COLO668 (cell line): ENCODE measurements at regions not wholly inside any gene's neighbourhood (a gene's known extent, or its start where the extent isn't known, plus 50 kb on each side); places are given as distances from the start of the nearest gene placed in this dataset.

Source experiments
- DNase-seq: peaks from one replicate; lab custom pipeline; 2025; ENCODE audit not compliant: unreplicated experiment; lab: John Stamatoyannopoulos, UW

DNA sequence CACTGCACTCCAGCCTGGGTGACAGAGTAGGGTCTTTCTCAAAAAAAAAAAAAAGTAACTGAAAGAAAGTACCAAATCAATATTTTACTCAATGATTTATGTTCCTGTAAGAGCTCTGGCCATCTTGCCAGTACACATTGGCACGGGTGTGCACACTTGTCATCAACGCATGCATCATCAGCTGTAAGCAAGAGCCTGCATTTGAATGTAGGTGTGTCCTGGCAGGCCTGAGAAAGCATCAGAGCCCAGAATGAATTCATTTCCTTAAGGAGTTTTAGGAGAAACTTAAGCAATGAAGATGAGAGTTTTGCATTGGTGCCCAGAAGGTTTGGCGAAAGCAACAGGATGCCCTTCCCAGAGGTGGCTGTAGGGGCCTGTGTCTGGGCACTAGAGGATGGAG lies 88.5 kb upstream of the FZD10 start:
- no peak for DNase-seq

DNA sequence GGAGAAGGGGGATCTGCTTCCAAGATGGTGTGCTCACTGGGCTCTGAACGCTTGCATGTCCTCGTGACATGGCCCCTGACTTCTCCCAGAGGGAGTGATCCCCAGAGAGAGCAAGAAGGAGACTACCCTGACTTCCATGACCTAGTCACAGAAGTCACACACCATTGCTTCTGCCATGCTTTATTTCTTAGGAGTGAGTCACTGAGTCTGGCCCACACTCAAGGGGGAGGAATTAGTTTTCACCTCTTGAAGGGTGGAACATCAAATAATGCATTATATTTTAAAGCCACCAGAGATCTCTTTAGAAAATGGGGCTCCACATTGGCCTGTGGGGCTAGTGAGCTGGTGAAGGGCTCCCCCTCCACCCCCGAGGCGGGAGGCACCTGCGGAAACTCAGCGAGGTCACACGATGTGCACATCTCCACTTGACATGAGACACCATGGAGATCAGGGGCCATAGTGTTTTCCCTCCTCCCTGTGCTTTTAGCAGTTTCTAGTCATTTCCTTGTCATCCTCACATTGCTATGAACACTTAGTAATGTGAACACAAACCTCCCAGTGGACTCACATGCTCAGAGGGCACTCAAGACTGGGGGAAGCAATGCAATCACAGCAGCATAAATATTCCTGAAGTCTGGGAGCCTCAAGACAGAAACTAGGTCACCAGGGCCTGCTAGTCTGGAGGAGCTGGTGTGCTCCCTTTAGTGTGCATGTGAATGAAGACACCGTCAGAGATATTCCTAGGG lies 87.4 kb upstream of the FZD10 start:
- DNase-seq, result no peak

DNA sequence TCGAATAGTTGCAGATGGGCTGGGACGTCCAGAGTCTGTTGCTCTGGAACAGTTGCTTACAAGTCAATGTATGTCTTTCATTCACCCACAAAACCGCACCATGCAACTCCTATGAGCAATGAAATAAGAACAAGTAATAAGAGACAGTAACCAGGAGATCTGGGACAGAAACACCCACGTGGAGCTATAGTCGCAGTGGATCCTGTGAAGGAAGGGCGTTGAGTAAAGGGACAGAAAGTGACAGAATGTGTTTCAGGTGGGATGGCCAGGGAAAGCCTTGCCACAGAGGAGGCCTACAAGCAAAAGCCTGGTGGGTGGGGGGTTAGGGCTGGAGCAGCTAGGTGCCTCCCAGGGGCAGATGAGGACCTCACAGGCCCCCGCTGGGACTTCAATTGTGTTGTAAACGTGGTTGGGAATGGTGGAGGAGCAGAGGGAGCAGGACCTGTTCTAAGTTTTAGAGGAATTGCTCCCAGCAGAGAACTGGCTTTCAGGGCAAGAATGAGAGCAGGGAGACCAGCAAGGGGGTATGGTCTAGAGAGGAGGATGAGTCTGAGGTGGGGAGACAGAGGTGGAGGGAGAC lies 86.7 kb upstream of the FZD10 start:
- no peak for DNase-seq

DNA sequence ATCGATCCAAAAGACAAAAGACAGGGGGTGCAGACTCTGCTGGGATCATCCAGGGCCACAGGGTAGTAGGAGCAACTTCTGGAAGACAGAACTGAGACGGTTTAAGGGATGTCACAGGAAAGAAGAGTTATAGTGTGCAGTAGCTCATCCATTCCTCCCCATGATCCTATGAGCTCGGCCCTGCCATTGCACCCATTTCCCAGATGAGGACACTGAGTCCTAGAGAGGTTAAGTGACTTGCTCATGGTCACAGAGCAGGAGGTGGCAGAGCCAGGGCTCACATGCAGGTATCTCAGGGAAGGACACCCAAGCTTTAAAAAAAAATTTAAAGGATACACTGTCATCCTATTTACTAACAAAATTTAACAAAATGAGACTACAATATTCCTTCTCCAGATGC lies 86.1 kb upstream of the FZD10 start:
- no peak for DNase-seq

DNA sequence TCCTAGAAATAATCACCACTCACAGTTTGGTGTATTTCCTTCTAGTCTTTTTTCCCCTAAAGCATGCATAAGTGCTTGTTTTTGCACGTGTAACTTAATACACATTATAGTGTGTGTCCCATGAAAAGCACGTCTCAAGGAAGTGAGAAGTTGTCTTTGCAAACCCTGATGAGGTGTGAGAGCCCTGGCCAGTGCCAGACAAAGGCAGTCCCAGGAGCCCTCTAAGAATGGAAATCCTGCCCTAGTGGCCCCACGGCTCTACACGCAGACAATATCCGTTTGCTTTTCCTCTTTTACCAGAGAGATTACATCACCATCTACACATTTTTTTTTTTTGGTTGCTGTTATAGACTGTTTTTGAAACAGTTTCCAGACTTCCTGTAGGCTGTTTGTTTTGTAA lies 85.5 kb upstream of the FZD10 start:
- DNase-seq, result no peak

DNA sequence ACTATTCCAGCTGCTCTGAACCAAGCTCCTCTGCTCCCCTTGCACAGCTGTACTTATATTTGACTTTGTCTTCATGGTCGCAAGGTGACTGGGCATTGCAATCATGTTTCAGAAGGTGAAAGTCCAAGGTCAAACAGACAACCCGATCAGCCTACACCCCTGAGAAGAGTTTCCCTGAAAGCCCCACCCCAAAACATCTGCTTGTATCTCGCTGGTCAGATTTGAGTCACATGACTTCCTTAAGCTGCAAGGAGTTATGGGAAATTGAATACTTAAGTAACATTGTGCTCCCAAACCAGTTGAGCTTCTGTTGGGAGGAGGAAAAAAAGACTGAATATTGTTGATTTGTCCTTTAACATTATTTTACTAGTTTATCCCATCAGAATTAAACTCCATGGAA lies 83.4 kb upstream of the FZD10 start:
- DNase-seq, result no peak

DNA sequence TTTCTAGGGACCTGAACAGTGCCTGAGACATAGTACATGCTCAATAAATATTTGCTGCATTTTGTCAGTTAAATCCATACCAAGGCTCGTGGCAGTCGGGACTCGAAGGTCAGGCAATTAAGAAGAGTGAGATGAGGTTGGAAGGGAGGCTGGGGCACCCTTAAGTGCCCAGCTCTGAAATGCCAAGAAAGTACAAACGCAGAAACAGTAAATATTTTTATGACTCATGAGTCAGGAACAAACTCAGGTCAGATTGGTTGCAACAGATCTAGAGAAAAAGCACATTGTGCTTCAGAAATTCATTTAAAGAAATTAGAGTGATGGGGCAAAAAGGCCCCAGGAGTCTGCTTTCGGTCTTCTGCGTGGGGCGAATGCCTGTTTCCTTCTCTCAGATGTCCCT lies 83.0 kb upstream of the FZD10 start:
- no peak for DNase-seq

DNA sequence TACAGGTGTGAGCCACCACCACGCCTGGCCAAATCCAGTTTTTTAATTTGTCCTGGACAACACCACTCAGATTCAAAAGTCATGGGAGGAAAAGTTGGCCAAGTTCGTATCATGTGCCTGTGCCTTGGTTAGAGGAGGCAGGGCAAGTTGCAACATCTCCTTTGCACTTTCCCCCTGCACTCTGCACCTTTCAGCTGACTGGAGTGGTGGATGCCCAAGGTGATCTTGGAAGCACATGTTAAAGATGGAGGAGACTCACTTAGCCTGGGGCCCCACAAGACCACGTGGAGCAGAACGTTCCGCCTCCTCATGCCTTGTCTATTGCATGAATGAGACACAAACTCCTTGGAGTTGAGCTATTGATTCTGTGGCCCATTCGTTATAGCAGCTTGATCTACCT lies 82.1 kb upstream of the FZD10 start:
- no peak for DNase-seq

DNA sequence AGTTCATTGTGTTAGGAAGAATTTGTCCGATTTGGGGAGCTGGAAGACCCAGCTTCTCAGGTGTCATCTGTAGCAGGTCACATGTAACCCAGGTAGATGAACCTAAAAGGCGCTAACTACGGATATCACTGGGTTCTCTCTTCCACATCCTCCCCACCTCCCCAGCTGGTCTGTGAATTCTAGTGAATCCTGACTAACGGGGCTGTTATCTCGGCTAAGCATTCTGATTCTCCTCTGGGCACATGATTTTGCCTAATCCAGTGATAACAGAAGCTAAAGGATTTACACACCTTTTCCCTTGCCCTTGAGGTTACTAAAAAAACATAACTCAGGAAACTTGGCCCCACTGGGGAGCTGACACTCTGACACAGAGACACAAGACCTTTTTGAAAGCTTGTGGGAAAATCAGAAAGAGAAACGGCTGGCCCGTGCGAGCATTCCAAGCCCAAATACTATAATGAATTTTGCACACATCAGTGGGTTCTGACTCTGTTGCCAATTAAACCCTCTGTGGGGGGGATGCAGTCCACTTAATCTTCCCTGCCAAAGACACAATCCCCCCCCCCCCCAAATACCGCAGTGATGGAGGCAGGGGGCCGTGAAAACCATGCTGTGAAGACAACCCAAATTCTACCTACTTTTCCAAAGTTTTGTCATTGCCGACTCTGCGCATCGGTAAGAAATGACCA lies 81.0 kb upstream of the FZD10 start:
- DNase-seq, result no peak

DNA sequence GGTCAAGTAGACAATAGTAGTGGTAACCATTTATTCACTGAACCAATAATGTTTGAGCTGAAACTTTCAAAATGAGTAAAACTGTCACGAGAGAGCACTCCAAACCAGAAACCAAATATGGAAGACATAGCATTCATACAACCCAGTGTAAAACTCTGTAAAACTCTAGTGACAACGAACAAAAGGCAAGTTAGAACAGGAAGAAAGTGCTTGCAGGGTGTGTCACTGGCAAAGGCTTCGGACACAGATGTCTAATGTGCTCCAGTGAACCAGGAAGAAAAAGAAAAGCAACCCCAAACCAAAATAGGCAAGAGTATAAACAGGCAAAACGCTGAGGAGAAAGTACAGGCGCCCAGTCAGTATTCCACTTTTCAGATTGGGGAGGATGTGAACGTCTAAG lies 79.3 kb upstream of the FZD10 start:
- no peak for DNase-seq

DNA sequence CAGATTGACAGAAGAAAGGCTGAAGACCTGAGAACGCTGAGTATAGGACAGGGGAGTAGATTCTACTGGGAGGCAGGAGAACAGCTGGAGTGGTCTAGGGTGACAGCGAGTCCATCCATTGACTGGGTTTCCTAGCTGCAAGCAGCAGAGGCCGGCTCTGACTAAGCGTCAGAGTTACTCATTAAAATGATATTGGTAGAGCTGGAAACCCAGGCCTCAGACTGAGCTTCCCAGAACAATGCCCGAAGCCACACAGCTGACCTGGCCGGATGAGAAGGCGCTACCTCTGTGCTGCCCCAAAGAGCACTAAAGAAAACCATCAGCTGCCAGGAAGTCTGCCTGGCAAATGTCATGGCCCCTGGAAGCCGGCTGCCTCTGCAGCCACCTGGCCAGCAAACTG lies 78.5 kb upstream of the FZD10 start:
- no peak for DNase-seq

DNA sequence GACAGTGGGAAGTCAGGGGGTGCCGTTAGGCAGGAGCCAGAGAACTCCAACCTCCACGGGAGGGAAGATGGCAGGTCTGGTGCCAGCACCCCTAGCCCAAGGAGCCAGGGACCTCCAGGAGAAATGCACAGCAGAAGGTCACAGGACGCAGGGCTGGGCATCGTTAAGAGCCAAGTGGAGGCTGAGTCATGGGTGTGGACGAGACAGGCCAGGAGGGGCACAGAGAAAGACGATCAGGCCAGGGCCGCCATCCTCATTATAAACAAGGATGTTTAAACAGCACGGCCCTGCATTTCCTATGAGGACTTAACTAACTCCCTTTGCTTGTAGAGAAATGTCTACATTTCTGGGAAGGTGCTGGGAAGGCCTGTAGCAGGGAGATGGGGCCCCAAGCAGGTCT lies 77.9 kb upstream of the FZD10 start:
- DNase-seq, result no peak

DNA sequence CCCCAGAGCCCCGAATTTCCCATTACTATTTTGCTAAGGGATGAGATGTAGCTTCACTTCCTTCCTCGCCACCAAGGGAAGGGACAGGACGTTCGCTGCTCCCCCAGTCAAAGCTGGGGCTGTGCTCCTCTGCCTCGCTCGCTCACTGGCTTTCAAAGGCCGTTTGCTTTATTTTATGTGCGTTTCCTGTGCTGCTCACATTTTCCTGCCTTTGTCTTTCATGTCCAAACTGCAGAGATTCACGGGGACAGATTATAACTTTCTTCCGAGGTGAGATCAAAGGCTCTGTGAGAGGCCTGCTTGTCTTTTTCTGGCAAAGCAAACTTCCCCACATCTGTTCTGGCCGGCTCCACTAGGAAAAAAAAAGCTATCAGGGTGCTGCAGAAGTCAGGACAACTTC lies 76.0 kb upstream of the FZD10 start:
- no peak for DNase-seq

DNA sequence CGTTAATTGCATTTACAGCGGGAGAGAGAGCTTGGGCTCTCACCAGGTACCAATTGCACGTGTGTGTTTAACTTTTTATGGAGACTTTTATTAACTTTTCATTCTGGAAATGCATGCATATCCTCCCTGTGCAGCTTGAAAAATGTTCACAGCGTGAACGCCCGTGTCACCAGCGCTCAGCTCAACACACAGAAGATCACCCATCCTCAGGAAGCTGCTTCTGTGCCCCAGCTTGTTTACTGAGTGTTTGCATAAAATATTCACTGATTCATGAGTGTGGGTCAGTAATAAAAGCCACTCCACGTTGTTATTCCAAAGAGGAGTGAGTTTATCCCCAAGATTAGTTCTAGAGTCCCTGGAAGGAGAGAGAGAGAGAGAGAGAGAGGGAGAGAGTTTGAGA lies 75.5 kb upstream of the FZD10 start:
- no peak for DNase-seq

DNA sequence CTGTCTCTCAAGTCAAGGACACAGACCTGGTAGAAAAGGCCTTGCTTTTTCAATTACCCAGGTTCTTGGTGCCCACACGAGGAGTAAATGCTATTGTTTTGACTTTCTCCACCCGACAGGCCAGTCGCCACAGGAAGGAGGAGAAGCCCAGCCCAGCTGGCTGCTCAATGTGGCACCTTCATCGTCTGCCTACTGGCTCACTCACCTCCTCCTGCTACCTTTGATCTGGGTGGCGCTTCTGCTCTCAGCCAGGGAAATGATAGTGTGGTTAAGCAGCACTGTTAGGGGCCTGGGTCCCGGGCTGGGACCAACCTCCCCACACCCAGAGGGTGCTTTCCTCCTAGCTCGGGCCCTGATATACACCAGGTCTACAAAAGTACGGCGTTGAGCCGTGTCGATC lies 75.0 kb upstream of the FZD10 start:
- no peak for DNase-seq

DNA sequence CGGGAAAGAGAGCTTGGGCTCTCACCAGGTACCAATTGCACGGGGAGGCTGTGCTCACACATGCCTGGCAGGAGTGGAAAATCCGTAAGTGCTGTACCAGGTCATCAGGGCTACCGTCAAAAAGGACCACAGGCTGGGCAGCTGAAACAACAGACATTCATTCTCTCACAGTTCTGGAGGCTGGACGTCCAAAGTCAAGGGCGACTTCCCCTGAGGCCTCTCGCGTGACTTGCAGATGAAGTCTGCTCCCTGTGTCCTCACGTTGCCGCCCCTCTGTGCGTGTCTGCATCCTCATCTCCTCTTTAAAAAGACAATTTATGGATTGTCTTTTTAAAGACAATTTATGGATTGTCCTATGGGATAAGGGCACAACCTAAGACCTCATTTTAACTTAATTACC lies 73.8 kb upstream of the FZD10 start:
- DNase-seq, result no peak

DNA sequence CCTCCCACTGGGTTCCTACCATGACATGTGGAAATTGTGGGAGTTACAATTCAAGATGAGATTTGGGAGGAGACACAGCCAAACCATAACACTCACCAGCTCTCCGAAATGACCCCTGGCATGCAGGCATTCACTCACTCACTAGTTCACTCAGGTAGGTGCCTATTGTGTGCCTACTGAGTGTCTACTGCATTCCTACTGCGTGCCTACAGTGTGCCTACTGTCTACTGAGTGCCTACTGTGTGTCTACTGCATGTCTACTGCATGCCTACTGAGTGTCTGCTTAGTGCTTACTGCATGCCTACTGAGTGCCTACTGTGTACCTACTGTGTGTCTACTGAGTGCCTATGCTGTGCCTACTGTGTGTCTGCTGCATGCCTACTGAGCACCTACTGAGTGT lies 71.7 kb upstream of the FZD10 start:
- DNase-seq, result no peak

DNA sequence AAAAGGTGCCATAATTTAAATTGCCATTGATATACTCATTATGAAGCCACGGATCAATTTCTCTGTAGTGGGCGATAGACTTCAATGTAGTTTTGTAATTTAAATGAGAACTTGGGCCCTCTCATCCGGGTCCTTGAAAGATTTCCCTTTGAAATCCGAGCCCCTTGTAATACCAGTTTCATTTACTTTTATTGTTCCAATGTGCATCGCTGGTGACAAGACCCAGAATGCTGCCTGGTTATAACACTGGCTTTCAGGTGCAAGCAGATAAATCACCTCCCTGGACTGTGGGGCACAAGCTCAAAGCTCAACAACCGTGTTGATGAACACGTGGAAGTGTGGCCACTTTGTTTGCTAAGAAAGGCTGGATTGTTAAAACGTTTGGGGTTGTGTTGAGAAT lies 68.9 kb upstream of the FZD10 start:
- DNase-seq, result no peak

DNA sequence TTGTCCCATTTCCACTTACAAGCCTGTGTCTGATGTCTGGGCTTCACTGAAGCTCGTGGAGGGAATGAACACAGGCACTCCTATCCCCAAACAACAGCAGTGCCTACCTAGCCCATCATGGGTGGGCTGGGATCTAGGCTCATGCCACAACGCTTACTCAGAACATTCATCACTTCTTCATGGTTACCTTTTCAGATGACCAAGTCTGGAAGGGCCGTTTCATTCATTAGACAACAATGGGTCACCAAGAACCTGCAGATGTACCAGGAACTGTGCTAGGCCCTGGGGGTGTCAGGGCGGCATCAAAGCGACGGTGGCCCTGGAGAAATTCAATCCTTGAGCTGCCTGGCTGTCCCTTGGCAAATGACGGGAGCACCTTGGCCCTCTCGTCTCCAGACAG lies 64.9 kb upstream of the FZD10 start:
- DNase-seq, result no peak

DNA sequence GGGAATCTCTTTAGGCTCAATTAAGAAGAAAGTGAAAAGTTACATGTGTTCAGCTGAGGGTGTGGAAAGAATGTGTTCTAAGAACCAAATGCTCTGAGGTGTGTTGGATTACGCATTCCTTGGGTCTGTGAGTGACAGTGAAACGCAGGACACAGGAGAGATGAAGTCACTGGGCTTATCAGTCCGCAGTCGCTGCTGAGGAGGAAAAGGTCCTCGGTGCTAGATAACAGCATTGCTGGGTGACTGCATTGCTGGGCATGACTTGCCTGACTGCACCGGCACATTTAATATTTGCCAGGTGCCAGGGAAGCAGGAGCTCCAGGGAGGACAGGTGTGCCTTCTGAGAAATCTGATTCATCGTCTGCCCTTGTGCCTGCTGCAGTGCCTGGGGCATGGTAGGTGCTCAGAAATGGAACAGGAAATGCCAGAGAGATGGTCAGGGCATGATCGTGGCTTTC lies 64.4 kb upstream of the FZD10 start:
- DNase-seq, result peak; percentile 30

DNA sequence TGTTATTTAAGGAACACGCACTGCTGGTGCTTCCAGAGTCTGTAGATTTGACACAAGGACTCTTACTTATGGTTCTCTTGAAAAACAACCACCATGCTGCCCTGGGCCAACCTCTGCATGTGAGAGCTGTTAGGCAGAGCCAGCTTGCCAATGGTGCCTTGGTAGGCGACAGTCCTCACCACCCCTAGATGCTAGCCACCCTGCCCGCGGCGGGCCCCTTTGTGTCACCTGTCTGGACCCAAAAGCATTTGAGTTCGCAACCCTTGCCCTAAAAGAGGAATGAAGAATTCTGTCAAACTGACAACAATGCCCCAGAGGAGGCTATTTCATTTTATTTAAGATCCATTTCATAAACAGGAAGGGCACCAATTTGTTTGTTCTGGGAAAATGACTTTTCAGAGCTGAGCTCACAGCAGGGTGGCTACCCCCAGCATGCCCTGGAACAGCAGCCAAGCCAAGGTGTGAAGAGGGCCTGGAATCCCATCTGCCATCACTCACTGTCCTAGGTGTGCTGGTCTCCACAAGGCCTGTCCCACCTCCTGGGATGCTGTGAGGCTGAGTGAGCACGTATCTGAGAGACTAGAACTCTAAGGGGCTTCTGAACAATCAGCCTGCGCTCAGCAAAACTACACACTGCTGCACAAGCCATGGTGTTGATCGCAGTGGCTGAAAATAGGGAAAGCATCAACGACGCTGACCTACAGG lies 63.8 kb upstream of the FZD10 start:
- DNase-seq, result no peak
